ELF-1 (cell line): ENCODE measurements at regions not wholly inside any gene's neighbourhood (a gene's known extent, or its start where the extent isn't known, plus 50 kb on each side); places are given as distances from the start of the nearest gene placed in this dataset.

Source experiments
- DNase-seq: peaks from one replicate; pipeline ENCODE4 v3.0.0-alpha.2; 2016; ENCODE audit warnings: low read depth, low spot score

DNA sequence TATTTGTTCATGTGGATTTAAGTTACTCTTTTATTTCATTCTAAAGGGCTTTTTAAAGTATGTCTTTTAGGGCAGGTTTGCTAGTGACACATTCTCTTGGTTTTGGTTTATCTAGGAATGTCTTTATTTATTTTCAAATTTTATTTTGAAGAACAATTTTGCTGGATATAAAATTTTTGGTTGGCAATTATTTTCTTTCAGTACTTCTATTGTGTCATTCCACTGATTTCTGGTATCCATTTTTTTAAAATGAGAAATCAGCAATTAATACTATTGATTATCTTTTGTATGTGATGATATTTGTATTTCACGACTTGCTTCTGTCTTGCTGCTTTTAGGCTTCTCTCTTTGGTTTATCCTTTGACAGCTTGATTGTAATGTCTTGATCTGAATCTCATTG is 756.3 kb downstream of the INHBA start:
- DNase-seq, result no peak

DNA sequence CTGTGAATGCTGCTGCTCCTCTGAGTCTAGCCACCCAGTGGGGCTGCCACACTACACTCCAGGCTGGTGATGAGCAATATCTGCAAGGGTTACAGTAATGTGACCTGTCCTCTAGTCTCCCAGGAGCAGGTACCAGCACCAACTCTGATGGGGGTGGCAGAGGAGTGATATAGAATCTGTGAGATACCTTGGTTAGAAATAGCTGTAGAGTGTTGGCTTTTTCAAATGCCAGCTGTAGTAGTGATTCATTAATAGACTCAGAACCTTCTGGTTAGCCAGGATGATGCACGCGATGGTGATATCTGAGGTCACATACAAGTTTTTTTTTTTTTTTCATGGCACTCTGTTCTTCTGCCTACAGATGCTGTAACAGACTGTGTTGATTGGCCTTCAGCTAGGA is 757.1 kb downstream of the INHBA start:
- no peak for DNase-seq

DNA sequence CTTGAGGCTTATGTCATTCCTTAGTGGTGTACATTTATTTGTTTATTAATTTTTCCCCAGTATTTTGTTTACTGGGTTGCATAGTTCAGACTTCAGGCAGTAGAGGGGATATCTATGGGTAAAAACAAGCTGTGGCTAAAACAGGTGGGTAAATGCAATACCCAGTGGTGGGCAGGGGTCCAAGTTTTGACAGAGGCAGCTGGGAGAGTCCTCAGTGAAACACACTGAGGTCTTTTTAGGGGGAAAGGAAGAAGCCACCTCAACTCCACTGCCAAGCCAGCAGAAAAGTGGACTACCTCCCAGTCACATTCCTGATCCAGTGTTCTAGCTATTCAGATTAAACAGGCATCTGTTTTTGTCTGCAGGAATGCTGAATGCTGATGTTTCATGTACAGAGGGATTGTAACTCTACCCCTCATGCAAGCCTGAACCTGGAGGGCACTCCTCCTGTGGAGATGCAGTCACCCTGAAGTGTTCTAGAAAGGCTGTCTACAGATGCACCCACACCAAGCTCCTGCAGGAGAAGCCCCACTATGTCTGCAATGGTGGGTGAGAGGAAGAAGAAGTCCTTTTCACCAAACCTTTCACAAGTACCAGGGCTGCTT is 757.8 kb downstream of the INHBA start:
- no peak for DNase-seq

GRCh38 chr7:40937879-40938278 is 765.0 kb downstream of the INHBA start:
- no peak for DNase-seq

DNA sequence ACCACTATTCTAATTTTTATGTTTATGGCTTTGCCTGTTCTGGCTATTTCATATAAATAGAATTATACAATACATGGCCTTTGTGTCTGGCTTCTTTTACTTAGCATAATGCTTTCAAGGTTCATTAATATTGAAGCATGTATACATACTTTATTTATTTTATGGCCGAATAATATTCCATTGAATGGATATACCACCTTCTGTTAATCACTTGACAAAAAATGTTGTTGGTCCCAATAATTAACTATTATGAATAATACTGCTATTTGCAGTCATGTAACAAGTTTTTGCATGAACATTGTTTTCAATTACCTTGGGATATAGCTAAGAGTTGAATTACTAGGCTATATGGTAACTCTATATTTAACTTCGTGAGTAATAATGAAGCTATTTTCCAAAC is 767.5 kb downstream of the INHBA start:
- no peak for DNase-seq

GRCh38 chr7:40923626-40924025 is 779.3 kb downstream of the INHBA start:
- DNase-seq, result no peak

- DNase-seq, result no peak
Measured at GRCh38 chr7:40922316-40922670, 780.6 kb downstream of the INHBA start.

DNA sequence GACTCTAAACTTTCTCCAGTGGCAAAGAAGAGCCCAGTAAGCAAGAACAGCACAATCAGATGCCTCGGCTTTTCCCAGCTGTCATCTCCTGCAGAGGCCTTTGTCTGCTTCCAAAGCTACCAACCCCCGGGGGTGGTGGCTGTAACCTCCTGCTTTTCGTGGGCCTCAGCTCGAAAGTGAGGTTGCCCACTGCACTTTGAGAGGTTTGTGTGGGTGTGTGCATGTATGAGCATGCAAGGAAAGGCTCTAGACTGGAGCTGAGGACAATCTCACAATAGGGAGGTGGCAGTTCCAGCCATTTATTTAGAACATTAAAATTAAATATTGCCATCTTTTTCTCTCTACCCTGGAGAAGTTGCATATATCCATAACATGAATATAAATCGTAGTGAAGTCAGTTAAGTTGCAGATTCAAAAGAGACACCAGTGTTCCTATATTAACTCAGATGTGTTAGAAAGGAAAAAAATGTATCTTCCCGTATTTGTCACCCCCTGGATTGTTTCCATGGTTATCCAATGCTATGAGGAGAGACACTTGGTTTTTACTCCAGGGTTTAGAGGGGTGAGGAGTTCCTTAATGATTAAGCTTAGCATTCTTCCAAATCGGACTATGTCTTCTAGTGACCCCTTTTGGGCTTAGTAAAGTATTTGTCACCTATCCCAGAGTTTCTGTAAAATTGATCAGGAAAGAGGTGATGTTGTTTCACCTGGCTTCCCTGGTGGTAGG is 781.1 kb downstream of the INHBA start:
- no peak for DNase-seq

DNA sequence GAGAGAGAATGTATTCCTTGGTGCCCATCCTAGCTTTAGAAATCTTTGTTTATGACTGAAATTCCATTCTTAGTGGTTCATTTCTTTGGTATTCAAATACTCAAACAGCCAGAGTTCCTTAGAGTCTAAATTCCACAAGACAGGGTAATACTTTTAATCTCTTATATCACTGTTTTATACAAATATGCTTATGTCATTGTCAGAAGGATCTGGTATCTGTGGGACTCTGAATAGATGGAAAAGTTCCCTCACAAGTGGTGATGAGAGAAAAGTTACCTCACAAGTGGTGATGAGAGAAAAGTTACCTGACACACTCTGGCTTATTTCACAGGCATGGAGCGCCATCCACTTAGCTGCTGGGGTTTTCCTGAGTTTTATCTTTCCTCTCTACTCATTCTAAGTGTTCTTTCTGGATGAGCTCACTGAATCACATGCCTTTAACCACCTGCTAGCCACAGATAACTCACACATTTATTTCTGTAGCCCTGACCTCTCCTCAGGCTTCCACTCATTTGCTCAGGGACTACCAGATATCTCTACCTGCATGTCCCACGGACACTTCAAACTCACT is 784.0 kb downstream of the SUGCT start:
- no peak for DNase-seq

DNA sequence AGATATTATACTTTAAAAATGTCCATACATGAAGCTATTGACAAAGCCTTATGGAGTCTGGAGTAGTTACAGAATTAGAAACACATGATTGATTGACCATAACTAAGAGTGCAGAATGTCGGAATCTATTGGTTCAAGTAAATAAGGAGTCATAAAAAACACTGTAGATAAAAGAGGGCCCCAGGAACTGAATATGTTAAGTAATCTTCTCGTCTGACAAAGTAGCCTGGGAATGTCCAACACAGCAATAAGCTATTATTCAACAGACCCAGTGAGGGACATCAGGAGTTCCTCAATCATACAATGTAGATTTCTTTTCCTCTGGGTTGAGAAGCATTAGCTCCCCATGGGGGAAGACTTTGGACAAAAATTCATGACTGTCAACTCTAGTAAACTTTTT is 782.0 kb downstream of the SUGCT start:
- no peak for DNase-seq

DNA sequence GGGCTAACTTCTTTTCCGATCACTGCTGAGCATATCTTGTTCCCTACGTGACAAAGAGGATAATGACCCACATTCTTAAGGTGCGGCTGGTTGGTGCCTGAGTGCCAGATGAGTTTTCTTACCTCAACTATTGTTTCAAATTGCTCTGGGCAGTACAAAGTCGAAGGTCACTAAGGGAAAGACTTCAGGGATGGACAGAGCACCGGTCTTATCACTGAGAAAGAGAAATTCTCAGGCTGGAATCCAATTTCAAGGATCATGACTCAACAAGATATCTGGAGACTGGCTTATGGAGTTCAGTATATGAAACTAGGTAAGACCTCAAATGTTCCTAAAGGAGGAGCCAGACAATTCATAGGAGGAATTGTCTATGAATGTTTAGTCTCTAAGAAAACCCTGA is 780.3 kb downstream of the SUGCT start:
- no peak for DNase-seq
